H1 (cell line): ENCODE measurements at regions not wholly inside any gene's neighbourhood (a gene's known extent, or its start where the extent isn't known, plus 50 kb on each side); places are given as distances from the start of the nearest gene placed in this dataset.

Source experiments
- CTCF ChIA-PET: fragments of 300-600 bp; sonication (Branson Sonifier 250); formaldehyde crosslinking; loops from one replicate; lab custom pipeline; 2021; ENCODE audit not compliant: partially characterized antibody; lab: Charles Lee
- POLR2A ChIA-PET: fragments of 300-600 bp; sonication (Branson Sonifier 250); formaldehyde crosslinking; loops from one replicate; lab custom pipeline; 2021; ENCODE audit warnings: inconsistent platforms; ENCODE audit not compliant: partially characterized antibody; lab: Charles Lee
- DNase-seq, 2 experiments: peaks; one replicate each; pipeline versions ENCODE4 v3.0.0 to v3.0.0-alpha.2; 2010 to 2022; ENCODE audit warnings: low spot score in 2 of 2, low read depth in 1 of 2, mixed read lengths in 1 of 2
- FAIRE-seq: peaks from 2 replicates; lab custom pipeline; 2011; peaks lifted over from hg19 to GRCh38; lab: Jason Lieb, UNC
- H2AFZ ChIP-seq: 2 replicates; pipeline ENCODE4 v1.8.1; 2012; ENCODE audit warnings: low read length, inconsistent platforms
- H2AK5ac ChIP-seq: 2 replicates; pipeline ENCODE4 v1.6.1; 2013; ENCODE audit warnings: low read depth, low read length
- H2BK120ac ChIP-seq: replicated peaks from 2 replicates; pipeline ENCODE3; 2013; ENCODE audit warnings: low read depth, low read length, inconsistent platforms
- H2BK12ac ChIP-seq: 2 replicates; pipeline ENCODE4 v1.6.1; 2013; ENCODE audit warnings: low read depth, low read length
- H2BK15ac ChIP-seq: 2 replicates; pipeline ENCODE4 v1.6.1; 2013; ENCODE audit warnings: low read length
- H2BK20ac ChIP-seq: 2 replicates; pipeline ENCODE4 v1.6.1; 2013; ENCODE audit warnings: low read length
- H2BK5ac ChIP-seq: 2 replicates; pipeline ENCODE4 v1.6.1; 2013; ENCODE audit warnings: low read depth, low read length
- H3K14ac ChIP-seq: 2 replicates; pipeline ENCODE4 v1.6.1; 2013; ENCODE audit warnings: inconsistent platforms; ENCODE audit not compliant: insufficient read length
- H3K18ac ChIP-seq: 2 replicates; pipeline ENCODE4 v1.6.1; 2013; ENCODE audit warnings: low read length; ENCODE audit errors: extremely low read depth
- H3K23ac ChIP-seq: 2 replicates; pipeline ENCODE4 v1.6.1; 2013; ENCODE audit warnings: inconsistent platforms; ENCODE audit not compliant: insufficient read length
- H3K23me2 ChIP-seq: 2 replicates; pipeline ENCODE4 v1.6.1; 2013; ENCODE audit warnings: low read depth, low read length
- H3K27ac ChIP-seq: 2 replicates; pipeline ENCODE4 v1.6.1; 2011; ENCODE audit warnings: low read depth, low read length, inconsistent platforms
- H3K27me3 ChIP-seq, 4 experiments: replicated peaks in 1 of 4; 1 replicate in 1 of 4; 2 replicates in 3 of 4; pipeline versions ENCODE4 v1.6.1 to v1.8.1; 2011 to 2013; ENCODE audit warnings: low read length in 3 of 4, mild to moderate bottlenecking in 3 of 4, inconsistent platforms in 2 of 4, mixed read lengths in 2 of 4, moderate library complexity in 1 of 4; ENCODE audit not compliant: control insufficient read depth in 3 of 4, insufficient read depth in 3 of 4; ENCODE audit errors: extremely low read depth in 1 of 4
- H3K36me3 ChIP-seq, 4 experiments: 2 replicates each; pipeline versions ENCODE4 v1.6.1 to v1.8.1; 2011 to 2013; ENCODE audit warnings: mild to moderate bottlenecking in 4 of 4, low read length in 3 of 4, moderate library complexity in 2 of 4, control low read depth in 1 of 4, inconsistent platforms in 1 of 4; ENCODE audit not compliant: insufficient read depth in 4 of 4, control insufficient read depth in 2 of 4
- H3K4ac ChIP-seq: replicated peaks from 2 replicates; pipeline ENCODE3; 2013; ENCODE audit warnings: low read length, low read depth, mixed read lengths, inconsistent platforms; ENCODE audit not compliant: insufficient read length
- H3K4me1 ChIP-seq, 4 experiments: replicated peaks in 1 of 4; 1 replicate in 1 of 4; 2 replicates in 3 of 4; pipeline versions ENCODE4 v1.6.1 to v1.8.1; 2011 to 2013; ENCODE audit warnings: low read length in 3 of 4, inconsistent platforms in 2 of 4, mixed read lengths in 1 of 4; ENCODE audit not compliant: insufficient read depth in 4 of 4, control insufficient read depth in 3 of 4
- H3K4me2 ChIP-seq, 2 experiments: 2 replicates each; pipeline versions ENCODE4 v1.6.1 to v1.8.1; 2011 to 2013; ENCODE audit warnings: low read depth in 2 of 2, low read length in 2 of 2, control low read depth in 1 of 2, inconsistent platforms in 1 of 2, mild to moderate bottlenecking in 1 of 2; ENCODE audit not compliant: insufficient read depth in 1 of 2
- H3K4me3 ChIP-seq, 4 experiments: fragments of 200-600, 300-600 bp in 1 of 4; sonication (generic), shearing (Covaris generic), sonication (Bioruptor Twin) in 1 of 4; 2 replicates each; pipeline versions ENCODE4 v1.5.1 to v1.8.1; 2011 to 2016; ENCODE audit warnings: low read length in 4 of 4, low read depth in 3 of 4, control low read depth in 2 of 4, inconsistent platforms in 2 of 4, mild to moderate bottlenecking in 2 of 4, mixed read lengths in 1 of 4, moderate library complexity in 1 of 4; ENCODE audit not compliant: insufficient read depth in 2 of 4; ENCODE audit errors: extremely low read depth in 1 of 4
- H3K56ac ChIP-seq: replicated peaks from 2 replicates; pipeline ENCODE3; 2013; ENCODE audit warnings: low read depth, mild to moderate bottlenecking, mixed read lengths, low read length, inconsistent platforms; ENCODE audit not compliant: insufficient read length
- H3K79me1 ChIP-seq: 2 replicates; pipeline ENCODE4 v1.6.1; 2013; ENCODE audit warnings: low read depth, low read length, control low read depth
- H3K79me2 ChIP-seq, 2 experiments: 2 replicates each; pipeline versions ENCODE4 v1.6.1 to v1.8.1; 2012 to 2013; ENCODE audit warnings: low read length in 2 of 2, mild to moderate bottlenecking in 2 of 2, inconsistent platforms in 1 of 2; ENCODE audit not compliant: insufficient read depth in 2 of 2, control insufficient read depth in 1 of 2
- H3K9ac ChIP-seq, 4 experiments: replicated peaks in 1 of 4; 1 replicate in 1 of 4; 2 replicates in 3 of 4; pipeline versions ENCODE4 v1.6.1 to v1.8.1; 2011 to 2013; ENCODE audit warnings: low read depth in 3 of 4, low read length in 3 of 4, control low read depth in 2 of 4, mild to moderate bottlenecking in 2 of 4, moderate library complexity in 2 of 4, inconsistent platforms in 1 of 4; ENCODE audit errors: extremely low read depth in 1 of 4
- H3K9me3 ChIP-seq, 2 experiments: 2 replicates each; pipeline versions ENCODE4 v1.6.1 to v1.8.1; 2012 to 2013; ENCODE audit warnings: mild to moderate bottlenecking in 2 of 2, moderate library complexity in 2 of 2, control low read depth in 1 of 2, inconsistent platforms in 1 of 2, low read depth in 1 of 2, low read length in 1 of 2, mixed read lengths in 1 of 2; ENCODE audit not compliant: insufficient read depth in 2 of 2
- H4K20me1 ChIP-seq, 2 experiments: replicated peaks in 1 of 2; 2 replicates each; pipeline versions ENCODE3 to v1.8.1; 2011 to 2013; ENCODE audit warnings: inconsistent platforms in 2 of 2, low read length in 2 of 2, mild to moderate bottlenecking in 1 of 2; ENCODE audit not compliant: insufficient read depth in 2 of 2, control insufficient read depth in 1 of 2
- H4K5ac ChIP-seq: 2 replicates; pipeline ENCODE4 v1.6.1; 2013; ENCODE audit warnings: low read length, low read depth, mixed read lengths, inconsistent platforms; ENCODE audit not compliant: insufficient read length
- H4K8ac ChIP-seq: 2 replicates; pipeline ENCODE4 v1.8.0; 2013; ENCODE audit warnings: mild to moderate bottlenecking, moderate library complexity, low read length, inconsistent platforms; ENCODE audit not compliant: insufficient read depth; ENCODE audit errors: extremely low read depth
- H4K91ac ChIP-seq: replicated peaks from 2 replicates; pipeline ENCODE3; 2013; ENCODE audit warnings: low read length, mixed read lengths, inconsistent platforms; ENCODE audit not compliant: insufficient read length
- KDM1A ChIP-seq: fragments of 200-600, 300-600 bp; sonication (generic); IDR thresholded peaks from 2 replicates; pipeline ENCODE4 v1.7.1; 2016; ENCODE audit warnings: mild to moderate bottlenecking, low read length, borderline replicate concordance
- RNF2 ChIP-seq: fragments of 200-900, 300-1000 bp; sonication (generic); IDR thresholded peaks from 2 replicates; pipeline ENCODE4 v1.7.1; 2016; ENCODE audit warnings: borderline replicate concordance, low read depth, mild to moderate bottlenecking, antibody characterized with exemption, low read length; ENCODE audit not compliant: poor library complexity, severe bottlenecking; ENCODE audit errors: missing control alignments
- SP1 ChIP-seq: IDR thresholded peaks from 2 replicates; pipeline ENCODE4 v1.6.1; 2011; ENCODE audit warnings: low read depth, low read length
- YY1 ChIP-seq: IDR thresholded peaks from 2 replicates; pipeline ENCODE4 v1.6.1; 2011; ENCODE audit warnings: low read depth, mild to moderate bottlenecking, low read length
- WGBS, 2 experiments: shearing (Covaris generic) in 1 of 2; methylation state at CpG; one replicate each; pipeline versions ENCODE4 v1.1.6 to v1.1.7; 2013 to 2015; ENCODE audit warnings: low lambda C conversion rate in 2 of 2, mixed read lengths in 2 of 2, inconsistent platforms in 1 of 2, low coverage in 1 of 2, missing lambda C conversion rate in 1 of 2; ENCODE audit not compliant: insufficient replicate concordance in 2 of 2, insufficient coverage in 1 of 2, insufficient read length in 1 of 2; ENCODE audit errors: extremely low coverage in 1 of 2, missing lambda C conversion rate in 1 of 2; 5-methylcytosine and 5-hydroxymethylcytosine counted together

- Histone ChIP-seq H3K9ac (no peak overlapping the region), H3K14ac (no peak overlapping the region), H4K8ac (no peak overlapping the region), H2BK15ac (no peak overlapping the region), H3K36me3 (no peaks in the 10 kb centered on the region), H4K20me1 (no peaks in the 10 kb centered on the region), H4K91ac (no peak overlapping the region), H2BK5ac (no peak overlapping the region), H3K27ac (no peak overlapping the region), H3K23me2 (no peaks in the 10 kb centered on the region), H3K4me2 (no peak overlapping the region), H2BK12ac (no peak overlapping the region), H3K18ac (no peak overlapping the region), H3K4ac (no peak overlapping the region), H3K79me1 (no peaks in the 10 kb centered on the region), H3K23ac (no peak overlapping the region), H4K5ac (no peak overlapping the region), H2BK20ac (no peak overlapping the region), H3K4me1 (no peaks in the 10 kb centered on the region), H3K56ac (no peak overlapping the region), H3K9me3 (no peaks in the 10 kb centered on the region), H2AK5ac (no peak overlapping the region), H3K79me2 (no peaks in the 10 kb centered on the region), H3K27me3 (no peaks in the 10 kb centered on the region), H2AFZ (peak overlapping the region; percentile 94), H2BK120ac (no peak overlapping the region), H3K4me3 (no peak overlapping the region)
- ChIA-PET POLR2A (no interaction called here), CTCF (interaction anchor here (1.3 kb wide), 1 partner anchor 92 kb away, joined by 3 read pairs; no protein-coding TSS in a partner anchor)
- FAIRE-seq = no peak
- no peak for DNase-seq
- TF ChIP-seq RNF2 (no peak), SP1 (no peak), KDM1A (no peak), YY1 (no peak)
- WGBS, 2 experiments = 94% methylated on average over 8 of the region's 8 CpGs; no CpG with 5 or more reads in 1 of the 2 experiments
Observed at GRCh38 chr1:87834941-87835340, 506.3 kb downstream of the LMO4 start.
